NCI-H2196 (cell line): ENCODE measurements at regions not wholly inside any gene's neighbourhood (a gene's known extent, or its start where the extent isn't known, plus 50 kb on each side); places are given as distances from the start of the nearest gene placed in this dataset.

Experiments used
- DNase-seq: peaks from one replicate; lab custom pipeline; 2025; ENCODE audit not compliant: unreplicated experiment; lab: John Stamatoyannopoulos, UW

- DNase-seq = no peak
These were observed 354.5 kb upstream of the SOX14 start for GRCh38 chr3:137409584-137409983.

DNA sequence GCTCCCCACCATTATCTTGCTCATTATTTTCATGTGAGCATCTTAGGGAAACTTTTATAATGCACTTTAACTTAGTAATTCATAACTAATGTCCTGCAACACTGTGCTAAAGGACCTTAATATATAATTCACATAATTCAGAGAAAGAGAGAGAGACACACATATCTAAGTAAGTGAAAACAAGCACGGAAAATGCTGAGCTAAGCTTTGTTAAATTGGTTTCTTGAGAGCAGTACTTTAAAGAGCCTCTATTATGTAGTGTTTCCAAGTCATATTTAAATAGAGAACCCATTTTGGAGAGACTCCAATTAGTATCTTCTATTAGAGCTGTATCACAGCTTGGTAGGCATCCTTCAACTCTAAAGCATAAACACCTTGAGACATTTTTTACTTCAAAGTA is 354.1 kb upstream of the SOX14 start:
- DNase-seq = no peak

DNA sequence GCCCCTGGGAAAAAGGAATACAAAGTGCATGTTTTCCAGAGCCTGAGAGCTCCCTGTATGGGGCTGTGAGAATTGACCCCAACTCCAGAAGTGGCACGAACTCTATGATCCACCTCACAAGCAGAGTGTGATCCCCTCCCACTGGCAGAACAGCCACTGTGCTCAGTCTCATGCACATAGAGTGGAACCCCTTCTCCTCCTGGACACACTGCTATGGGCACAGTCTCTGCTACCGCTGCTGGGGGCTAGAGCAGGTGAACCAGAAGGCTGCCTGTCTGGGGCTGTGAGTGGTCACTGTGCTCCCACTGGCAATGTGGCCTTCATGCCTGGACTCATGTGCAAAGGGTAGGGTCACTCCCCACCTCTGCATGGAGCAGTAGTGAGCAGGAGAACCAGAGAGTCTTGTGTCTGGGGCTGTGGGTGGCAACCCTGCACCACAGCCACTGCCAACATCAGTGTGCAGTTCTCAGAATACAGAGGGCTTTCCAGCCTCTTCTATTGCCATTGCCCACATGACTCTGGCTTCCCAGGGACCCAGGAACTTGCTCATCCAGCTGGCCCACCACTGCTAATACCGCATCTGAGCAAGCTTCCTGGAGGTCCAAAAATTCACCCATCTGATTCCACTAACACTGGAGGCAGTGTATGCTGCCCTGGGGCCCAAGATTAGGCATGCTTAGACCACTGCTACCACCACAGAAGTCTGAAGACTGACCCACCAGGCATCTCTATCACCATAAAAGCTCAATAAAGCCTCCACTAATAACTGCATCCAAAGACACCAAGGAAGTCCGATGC is 343.7 kb upstream of the SOX14 start:
- no peak for DNase-seq

DNA sequence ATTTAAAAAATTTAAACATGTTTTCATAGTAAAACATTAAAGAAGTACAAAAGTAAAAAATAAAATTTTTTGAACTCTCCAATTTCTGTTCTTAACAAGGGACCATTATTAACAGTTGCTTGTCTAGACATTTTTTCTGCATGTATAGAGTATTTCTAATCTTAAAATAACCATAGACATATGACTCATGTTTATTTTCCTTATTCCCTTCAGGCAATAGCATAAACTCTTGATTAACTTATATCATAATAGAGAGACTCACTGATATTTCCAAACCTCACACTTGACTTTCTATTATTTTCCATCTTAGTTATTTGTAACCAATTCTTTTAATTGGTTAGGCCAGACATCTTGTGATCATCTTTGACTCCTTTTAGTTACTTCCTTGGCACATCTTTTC is 325.6 kb upstream of the SOX14 start:
- DNase-seq = no peak

- no peak for DNase-seq
These were observed 303.2 kb upstream of the SOX14 start for GRCh38 chr3:137460944-137461343.

DNA sequence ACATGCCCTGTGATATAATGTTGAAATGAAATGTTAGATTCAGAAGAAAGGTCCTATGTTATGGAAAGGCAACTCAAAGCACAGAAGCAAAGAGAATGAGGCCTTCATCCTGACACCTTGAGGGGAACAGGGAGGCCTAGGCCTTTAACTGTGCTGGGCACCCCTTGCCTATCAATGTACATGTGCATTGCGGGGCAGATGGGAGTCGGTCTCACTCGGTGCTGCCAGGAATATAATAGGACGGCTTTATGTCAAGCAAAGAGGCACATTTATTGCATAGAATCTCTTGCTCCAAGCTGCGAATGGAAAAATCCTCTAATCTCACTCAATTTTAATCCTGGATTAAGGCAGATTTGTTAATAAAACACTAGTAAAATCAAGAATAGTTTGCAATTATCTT is 301.0 kb upstream of the SOX14 start:
- no peak for DNase-seq

GRCh38 chr3:137464341-137464740 is 299.8 kb upstream of the SOX14 start:
- no peak for DNase-seq

GRCh38 chr3:137468446-137468845 is 295.7 kb upstream of the SOX14 start:
- no peak for DNase-seq

DNA sequence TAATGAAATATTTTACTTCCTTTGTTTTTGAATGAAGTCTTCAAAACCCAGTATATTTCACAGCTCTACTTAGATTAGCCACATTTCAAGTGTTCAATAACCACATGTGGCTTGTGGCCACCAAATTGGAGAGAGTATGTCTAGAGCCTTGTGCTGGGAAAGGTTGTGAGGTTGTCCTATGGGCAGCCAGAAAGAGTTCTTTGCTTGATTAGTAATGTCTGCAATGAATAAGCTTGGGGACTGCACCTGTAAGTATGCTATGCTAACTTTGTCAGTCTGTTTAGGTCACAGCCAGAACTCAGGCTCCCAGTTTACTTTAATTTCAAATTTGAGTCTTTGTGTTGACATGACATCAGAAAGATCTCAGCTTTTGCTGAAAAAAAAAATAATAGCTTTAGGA is 294.9 kb upstream of the SOX14 start:
- no peak for DNase-seq

GRCh38 chr3:137471130-137471529 is 293.0 kb upstream of the SOX14 start:
- no peak for DNase-seq

- no peak for DNase-seq
These were observed 292.4 kb upstream of the SOX14 start for GRCh38 chr3:137471558-137472204.

DNA sequence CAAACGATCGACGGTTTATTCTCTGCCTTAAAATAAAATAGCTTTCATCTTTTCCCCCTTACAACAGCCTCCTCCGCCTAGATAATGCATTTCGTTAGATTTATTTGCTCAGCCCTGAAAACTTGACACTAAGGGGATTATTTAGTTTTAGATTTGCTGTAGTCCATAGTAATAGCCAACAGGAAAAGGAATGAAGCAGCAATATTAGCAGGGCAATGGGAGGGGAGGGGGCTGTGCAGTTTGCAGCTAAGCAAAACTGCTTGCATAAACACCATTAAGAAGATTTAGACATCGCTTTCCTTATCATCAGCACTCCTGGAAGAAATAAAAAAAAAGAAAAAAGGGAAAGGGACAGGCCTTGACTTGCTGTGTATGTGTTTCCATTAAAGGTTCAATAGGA is 286.5 kb upstream of the SOX14 start:
- DNase-seq = no peak

GRCh38 chr3:137509354-137510045 is 254.6 kb upstream of the SOX14 start:
- DNase-seq = no peak

- DNase-seq = no peak
These were observed 252.5 kb upstream of the SOX14 start for GRCh38 chr3:137511655-137512054.

- DNase-seq = no peak
These were observed 249.3 kb upstream of the SOX14 start for GRCh38 chr3:137514853-137515252.

- no peak for DNase-seq
These were observed 244.5 kb upstream of the SOX14 start for GRCh38 chr3:137519602-137520001.

- no peak for DNase-seq
These were observed 239.4 kb upstream of the SOX14 start for GRCh38 chr3:137524751-137525150.

DNA sequence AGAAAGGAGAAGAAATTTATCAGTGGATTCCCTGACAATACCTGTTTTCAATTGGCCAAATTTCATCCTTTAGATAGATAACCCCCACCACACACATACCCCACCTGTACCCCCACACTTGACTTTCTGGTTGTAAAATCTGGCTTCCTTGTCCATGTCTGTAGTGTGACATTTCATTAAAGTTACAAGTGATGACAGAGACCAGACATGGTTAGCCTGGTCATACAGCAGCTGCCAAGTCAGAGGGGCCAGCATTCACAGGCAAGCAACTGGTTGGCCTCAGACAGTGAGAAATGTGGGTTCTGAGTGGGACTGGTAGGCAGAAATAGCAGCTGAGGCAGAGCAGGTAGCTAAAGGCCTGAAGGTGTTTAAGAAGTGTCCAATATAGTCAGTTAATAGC is 238.6 kb upstream of the SOX14 start:
- no peak for DNase-seq

DNA sequence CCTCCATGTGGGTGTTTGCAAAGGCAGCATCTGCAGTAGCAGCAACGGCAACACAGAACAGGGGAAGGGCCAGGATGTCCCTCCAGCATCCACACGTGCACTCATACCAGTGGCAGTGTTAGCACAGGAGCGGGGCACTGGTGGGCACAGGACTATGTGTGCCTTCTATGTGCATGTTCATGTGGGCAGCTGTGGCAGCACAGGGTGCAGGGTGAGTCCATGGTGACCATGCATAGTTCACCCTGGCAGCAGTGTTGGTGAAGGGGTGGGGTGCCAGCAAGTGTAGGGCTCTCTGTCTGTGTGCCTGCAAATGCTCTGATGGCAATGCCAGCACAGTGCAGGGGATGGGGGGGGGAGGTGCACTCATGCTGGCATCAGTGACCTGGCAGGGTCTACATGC is 222.1 kb upstream of the SOX14 start:
- DNase-seq = no peak

GRCh38 chr3:137554242-137554641 is 209.9 kb upstream of the SOX14 start:
- no peak for DNase-seq

DNA sequence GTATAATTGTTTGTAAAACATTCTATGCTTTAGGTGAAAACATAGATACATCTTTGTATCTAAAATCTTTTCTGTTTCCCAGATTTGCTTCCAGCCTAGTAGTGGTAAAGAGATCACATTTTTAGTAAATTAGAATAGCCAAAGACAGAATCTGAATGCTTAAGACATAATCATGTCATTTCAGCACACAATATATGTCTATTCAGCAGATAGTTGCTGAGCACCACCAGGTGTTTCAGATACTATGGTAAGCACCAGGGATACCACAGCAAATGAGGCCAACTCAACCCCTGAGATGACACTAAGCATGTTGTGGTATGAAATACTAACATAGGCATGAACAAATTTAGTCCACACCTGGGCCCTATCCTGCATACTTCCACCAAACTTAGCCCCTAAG is 195.2 kb upstream of the SOX14 start:
- DNase-seq = no peak

DNA sequence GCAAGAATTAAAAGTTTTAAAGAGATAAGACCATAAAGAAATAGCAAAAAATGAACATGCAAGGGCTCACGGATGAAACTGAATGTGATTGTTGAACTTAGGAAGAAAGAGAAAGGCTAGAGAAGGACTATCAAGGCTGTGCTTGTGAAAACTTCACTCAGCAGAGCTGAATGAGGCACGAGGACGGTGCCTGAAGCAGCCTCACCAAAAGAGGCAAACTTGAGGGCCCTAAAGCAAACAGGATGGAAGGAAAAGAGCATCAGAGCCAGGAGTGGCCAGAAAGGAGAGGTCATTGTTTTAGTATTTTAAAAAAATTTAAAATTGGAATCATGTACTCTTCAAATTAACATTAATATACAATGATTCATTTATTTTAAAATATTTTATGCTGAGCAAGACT is 191.2 kb upstream of the SOX14 start:
- no peak for DNase-seq
